GM19452 (cell line): ENCODE measurements at regions not wholly inside any gene's neighbourhood (a gene's known extent, or its start where the extent isn't known, plus 50 kb on each side); places are given as distances from the start of the nearest gene placed in this dataset.

Experiments
- ATAC-seq: cut with Tn5 transposase; IDR thresholded peaks from one replicate; pipeline ENCODE4 v1.9.1; 2021; ENCODE audit not compliant: unreplicated experiment

DNA sequence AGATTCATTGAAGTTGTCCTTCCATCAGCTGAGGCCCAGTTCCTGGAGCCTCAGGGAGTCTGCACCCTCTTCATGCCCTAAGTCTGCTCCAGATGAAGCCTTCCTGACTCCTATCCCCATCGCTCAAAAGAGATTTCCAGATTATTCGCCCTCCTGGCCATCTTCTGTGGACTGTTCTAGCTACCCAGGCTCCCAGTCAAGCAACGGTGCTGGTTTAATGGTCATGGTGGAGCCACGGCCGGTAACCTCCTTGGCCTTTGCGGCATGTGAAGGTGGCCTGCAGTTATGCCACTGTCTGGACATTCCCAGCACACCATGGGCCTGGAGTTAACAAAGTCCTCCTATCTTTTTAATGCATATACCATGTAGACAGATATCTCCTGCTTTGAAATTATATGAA lies 140.1 kb upstream of the ASB18 start:
- ATAC-seq = no peak

DNA sequence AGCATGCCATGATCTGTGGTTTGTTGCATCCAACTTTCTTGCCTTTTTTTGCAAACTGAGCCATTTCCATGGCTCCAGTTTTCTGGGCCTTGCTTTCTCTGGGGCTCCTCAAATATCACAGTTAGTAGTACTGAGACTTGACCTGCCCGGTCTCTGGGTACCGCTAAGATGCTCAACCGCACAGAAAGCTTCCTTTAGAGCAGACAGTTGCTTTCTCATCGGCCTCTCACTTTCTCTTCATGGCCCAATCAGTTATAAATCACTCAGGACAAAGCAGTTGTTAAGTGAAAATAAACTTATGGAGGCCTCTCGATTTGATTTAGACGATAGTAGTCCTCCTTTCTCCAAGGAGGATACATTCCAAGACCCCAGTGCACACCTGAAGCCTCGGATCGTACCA lies 141.2 kb upstream of the ASB18 start:
- ATAC-seq = no peak

DNA sequence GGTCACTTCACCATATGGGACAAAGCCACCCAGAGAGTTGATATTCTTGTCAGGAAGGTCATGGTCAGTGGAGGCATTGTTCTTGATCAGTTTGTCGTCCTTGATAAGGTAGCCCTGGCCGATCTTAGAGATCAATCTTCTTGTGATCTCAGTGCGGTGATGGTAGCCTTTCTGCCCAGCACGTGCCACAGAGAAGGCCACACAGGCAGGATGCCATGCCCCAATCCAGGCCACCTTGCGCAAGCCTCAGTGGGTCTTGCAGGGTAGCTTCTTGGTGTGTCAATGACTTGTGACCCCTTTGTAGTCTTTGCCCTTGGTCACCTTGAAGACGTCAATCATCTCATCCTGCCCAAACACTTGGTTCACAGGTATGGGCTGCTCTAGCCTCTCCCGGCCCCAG lies 143.9 kb upstream of the ASB18 start:
- no peak for ATAC-seq

DNA sequence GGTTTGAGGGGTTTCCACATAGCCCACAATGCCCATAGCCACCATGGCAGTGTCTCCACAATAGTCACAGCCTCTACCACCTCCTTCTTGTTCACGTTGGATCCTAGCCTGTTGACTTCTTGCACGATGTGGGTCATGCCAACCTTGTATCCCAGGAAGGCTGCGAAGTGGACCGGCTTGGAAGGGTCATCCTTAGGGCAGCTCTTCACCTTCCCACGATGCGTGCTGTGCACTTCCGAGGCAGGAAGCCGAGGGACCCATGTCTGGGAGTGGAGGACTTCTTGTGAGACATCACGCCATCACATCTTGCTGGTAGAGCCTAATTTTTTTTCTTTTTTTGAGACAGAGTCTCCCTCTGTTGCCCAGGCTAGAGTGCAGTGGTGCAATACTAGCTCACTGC lies 144.6 kb upstream of the ASB18 start:
- ATAC-seq = no peak

DNA sequence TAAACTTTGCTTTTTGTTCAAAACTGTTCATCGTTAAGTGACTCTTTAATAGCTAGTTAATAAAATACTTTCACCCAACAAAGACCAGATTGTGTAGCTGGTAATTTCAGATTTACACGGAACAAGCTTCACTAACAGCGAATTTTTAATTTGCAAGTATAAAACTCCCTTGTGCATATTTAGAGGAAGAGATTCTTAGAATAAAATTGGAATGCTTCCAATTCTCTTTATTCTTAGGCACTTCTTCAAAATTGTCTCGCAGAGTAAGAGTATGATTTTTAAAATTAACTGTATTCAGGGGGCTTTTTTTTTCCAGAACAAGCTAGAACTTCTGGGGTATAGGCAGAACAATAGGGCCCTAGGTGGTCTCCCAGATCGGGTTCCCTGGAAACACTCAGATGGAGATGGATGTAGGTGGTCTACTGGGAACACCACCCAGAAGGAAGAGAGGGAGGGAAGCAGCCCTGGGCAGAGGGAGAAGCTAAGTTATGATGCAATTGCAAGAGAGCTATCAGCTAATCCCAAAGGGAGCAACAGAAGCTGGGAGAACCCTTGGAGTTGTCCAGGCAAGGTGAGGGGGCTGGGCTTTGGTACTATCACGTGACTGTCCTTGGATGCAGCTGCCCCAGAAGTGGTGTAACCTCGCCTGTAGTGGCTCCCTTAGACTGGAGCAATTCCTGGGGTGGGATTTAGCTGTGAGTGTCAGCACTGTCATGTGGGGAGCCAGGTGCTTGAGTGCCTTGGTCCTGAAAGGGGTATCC lies 151.7 kb upstream of the ASB18 start:
- no peak for ATAC-seq

DNA sequence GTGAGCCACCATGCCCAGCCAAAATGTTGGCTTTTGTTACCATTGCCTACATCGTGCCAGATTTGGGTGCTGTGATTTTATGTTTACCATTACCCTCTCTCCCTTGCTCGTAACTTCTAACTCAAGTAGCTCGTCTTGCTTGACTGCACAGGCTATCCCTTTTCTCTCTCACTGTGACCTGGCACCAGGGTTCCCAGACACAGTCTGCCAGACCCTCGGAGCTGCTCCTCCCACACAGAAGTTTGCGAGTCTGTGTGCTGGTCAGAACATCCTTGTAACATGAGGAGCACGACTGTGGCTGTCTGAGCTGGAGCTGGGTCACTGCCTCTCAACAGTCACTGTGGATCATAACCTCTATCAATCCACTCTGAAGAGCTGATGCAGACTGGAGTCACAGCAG lies 152.5 kb upstream of the ACKR3 start:
- no peak for ATAC-seq

DNA sequence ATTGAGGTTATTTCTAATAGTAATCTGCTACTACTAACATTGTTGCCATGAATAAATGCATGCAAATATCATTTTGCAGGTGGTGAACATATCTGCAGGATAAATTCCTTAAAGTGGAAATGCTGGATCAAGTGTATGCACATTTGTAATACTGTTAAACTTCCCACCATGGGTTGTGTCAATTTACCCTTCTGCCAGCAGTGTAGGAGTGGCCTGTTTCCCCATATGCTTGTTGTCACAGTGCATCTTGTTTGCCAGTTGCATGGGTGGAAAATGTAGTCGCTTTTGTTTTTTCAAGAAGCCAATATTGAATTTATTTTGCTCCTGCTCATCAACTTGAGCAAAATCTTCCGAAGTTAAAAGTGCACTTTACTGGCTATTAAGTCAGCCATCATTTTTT lies 139.0 kb upstream of the ACKR3 start:
- no peak for ATAC-seq

DNA sequence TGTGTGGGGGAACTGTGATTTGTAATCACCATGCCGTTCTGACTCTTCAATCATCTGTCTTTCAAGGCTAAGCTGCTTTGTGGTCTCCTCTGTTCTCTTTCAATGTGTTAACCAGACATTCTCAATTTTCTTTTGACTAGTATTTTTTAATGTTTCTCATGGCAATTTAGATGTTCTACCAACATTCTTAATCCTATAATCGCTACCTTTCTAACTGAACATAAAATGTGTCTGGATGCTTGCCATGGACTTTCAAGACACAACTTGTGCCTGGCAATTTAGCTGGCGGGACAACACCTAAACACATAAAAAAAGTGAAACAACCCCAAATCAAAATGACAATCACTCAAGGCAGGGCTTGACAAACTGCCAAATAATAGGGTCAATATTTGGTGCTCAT lies 135.0 kb upstream of the ACKR3 start:
- no peak for ATAC-seq

DNA sequence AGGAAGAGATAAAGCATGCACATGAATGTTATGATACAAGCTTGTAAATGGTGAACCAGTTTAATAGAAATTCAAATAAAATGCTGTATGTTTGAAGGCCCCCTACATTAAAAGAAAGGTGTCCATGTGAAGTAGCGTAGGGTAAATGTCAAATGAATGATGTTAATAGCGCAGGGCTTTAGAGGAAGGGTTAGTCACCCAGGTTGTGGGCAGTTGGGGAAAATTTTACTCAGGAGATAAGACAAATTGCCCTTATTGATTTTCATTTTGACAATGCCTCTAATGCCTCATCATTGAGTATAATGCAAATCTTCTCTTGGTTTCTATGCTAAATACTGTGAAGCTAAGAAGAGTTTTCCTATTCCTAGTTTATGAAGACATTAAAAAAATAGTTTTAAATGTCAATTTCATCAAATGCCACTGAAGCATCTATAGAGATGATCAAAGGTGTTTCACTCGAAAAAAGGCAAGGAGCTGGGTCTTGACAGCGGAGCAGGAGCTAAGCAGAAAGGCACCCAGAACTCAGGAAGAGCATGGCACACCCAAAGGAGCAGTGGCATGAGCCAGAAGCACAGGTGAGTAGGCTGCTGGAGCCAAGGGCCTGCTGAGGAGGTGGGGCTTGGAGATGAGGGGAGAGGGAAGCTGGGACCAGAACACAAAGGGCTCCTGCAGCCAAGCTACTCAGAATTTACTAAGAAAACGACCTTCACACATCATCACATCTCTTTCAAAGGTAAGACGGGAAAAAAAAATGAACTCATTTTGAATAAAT lies 129.3 kb upstream of the ACKR3 start:
- no peak for ATAC-seq

DNA sequence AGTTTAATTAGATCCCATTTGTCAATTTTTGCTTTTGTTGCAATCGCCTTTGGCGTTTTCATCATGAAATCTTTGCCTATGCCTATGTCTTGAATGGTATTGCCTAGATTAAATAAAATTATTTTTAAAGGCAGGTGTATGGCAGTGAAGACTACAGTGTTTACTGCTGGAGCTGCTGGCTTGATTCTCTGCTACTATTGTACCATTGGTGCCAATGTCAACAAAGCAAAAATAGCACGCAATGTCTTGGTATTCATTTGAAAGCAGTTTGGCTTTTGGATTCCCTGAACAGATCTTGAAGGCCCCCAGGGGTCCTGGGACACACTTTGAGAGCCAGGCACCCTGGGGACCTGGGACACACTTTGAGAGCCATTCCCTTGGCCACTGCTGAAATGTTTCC lies 125.4 kb upstream of the ACKR3 start:
- ATAC-seq = no peak

DNA sequence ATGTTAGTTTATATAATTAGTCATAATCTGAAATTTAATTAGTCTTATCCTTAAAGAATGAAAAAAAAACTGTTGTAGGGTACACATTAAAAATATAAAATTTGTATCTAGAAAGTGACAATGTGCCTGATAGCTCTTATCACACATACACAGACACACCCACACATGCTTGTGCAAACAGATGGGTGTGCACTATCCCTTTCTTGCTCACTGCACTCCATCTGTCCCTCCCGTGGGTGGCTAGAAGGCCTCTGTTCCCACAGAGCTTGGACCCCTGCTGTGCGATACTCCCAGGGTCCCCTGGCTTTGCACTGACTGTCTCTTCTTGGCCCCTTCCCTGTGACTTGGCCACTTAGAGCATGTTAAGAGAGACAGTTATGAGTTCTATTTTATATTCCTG lies 123.9 kb upstream of the ACKR3 start:
- no peak for ATAC-seq

DNA sequence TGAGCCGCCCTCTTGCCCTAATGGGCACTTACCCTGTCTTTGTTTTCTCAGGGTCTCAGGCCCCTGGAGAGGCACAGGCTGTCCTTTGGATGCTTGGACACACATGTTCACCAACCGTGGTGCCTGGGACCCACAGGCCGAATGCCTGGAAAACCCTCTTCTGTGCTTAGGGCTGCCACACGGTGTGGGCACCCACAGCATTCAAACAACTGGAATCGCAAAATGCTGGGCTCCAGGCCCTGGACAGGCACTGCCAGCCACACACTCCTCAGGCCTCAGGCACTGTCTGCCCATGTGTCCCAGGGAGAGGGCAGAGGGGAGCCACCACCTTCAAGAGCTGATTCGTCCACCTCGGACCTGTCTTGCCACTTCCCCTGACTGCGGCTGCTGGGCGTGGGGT lies 123.1 kb upstream of the ACKR3 start:
- no peak for ATAC-seq

DNA sequence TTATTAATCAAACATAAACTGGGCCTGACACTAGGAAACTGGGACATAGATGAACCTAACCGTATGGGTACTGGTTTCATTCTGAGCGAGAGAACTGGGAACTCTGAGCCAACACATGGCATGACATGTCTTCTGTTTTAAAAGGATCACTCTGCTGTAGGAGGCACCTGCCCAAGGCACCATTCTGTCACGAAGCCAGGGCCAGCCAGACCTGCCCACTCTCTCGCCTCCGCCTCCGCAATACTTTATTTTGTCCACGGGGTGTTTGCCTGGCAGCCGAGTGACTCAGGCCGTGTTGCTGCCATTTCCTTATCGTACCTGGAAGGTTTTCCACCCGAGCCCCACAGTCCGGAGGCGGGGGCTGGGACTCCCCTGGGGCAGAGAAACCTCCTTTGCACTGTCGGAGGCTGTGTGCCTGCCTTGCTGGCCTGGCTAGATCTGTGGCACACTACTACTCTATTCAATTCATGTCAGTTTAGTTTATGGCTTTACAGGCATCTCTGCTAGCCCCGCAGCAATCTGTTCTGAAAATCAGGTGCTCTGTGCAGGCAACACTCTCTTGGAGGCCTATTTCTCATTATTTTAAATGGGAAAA lies 120.4 kb upstream of the ACKR3 start:
- ATAC-seq = no peak

DNA sequence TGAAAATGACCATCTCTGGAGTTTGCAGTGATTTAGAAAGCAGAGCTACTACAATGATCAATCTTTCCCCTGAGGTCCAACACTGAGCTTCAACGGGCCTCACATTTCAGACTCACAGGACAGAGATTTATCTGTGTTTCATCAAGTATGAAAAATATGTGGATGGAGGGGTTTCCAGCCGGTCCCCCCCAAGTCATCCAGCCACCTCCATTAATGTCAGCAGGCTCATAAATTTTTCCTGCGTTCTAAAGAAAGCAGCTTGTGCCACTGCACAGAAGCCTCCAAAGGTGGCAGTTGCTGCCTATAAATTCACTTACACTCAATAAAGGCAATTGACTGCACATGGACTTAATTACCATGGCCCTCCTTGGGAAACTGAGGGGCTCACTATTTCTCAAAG lies 117.4 kb upstream of the ACKR3 start:
- no peak for ATAC-seq

DNA sequence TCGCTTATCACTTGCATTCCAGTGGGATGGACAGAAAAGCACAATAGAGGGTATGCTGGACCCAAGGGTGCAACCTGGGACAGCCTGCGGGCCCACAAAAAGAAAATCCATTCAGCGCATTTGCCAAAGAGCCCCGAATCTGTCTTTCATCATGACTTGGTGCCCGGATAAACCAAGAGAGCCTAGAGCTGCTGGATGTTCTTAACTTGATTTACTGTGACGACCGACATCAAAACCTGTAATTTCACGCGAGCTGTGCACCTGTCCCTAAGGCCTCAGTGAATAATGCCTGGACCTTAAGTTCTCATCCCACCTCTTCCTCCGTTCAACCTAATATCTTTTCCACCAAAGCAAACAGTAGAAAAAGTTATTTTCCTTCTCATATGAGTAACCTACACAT lies 115.5 kb upstream of the ACKR3 start:
- ATAC-seq = no peak

DNA sequence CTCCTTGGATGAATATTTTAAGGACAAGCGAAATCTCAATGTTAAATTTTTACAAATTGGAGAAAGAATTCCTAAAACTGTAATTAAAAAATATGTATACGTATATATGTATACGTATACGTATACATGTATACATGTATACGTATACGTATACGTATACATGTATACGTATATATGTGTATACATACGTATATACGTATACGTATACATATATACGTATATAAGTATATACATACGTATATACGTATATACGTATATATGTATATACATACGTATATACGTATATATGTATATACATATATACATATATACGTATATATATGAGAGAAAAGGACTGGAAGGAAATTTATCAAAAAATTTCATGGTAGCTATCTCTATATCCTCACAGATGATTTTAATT lies 110.2 kb upstream of the ACKR3 start:
- ATAC-seq = no peak

DNA sequence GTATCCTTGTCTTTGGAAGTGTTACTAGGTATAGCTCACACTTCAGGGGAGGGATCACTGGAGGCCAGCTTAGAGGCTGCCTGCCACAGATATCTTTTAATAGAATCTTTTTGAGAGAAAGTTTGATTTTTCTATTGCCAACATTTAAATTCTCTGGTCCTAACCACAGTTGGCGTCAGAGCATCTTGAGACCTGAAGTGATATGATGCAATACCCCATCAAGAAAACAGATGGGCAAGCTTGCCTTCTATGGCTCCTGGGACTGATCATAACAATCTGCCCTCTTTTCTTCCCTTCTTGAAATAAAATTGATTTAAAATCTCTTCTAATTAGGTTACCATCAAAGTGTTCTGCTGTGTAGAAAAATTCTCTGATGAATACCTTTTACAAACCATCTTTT lies 105.5 kb upstream of the ACKR3 start:
- no peak for ATAC-seq

DNA sequence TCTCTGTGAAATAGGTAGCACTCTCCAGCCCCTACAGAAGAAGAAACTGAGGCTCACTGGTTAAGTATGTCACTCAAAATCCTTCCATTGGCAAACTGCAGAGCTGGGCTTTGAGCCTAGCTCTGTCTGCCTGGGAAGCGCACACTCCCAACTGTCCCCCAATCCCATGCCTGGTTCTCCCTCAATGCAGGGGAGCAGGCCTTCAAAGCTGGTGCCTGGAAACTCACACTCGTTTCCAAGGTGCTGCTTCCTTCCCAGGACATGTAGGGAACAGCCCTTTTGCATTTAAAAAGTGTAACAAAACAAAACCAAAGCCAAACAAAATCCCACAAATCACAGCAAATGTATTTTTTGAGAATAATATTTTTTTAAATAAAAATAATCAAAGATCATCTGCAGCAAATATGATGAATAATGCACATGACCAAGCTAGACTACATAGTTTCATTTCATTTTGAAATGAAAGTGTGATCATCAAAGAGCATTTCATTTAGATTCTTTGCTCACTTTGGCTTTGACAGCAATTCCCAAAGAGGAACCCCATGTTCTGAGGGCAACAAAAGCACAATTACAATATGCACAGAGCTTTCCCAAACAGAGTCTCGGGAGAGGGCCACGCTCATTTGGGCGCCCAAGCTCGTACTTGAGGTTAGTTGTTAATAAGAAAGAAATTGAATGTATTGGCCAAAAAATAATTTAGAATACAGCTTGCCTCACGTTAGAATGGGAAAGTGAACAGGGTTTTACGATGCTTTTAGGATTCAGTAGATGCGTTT lies 96.7 kb upstream of the ACKR3 start:
- ATAC-seq = no peak

DNA sequence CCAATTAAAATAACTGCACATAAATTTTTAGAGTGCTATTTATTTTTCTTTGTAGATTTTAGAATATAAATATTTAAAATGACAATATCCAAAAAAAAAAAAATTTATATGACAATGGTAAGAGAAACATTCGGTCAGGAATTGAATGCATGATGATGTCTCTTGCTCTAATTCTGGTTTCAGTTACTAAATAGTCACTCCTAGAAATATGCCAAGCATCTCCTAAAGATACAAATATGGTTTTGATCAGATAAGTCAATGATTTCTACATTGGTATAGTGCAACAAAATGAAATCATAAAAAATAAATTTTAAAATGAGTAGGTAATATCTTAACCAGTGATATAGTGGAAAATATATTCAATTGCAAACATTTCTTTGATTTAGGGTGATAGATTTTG lies 95.9 kb upstream of the ACKR3 start:
- ATAC-seq = no peak

DNA sequence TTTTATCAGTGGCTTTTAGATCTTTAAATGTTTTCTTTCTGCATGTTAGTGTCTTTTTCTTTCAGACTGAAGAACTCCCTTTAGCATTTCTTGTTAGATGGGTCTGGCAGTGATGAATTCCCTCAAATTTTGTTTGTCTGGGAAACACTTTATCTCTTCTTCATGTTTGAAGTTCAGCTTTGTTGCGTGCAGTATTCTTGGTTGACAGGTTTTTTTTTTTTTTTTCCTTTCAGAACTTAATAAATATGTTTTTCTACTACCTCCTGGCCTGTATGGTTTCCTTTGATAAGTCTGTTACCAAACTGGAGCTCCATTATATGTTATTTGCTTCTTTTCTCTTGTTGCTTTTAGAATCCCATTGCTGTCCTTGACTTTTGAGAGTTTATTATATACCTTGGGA lies 89.8 kb upstream of the ACKR3 start:
- ATAC-seq = no peak

DNA sequence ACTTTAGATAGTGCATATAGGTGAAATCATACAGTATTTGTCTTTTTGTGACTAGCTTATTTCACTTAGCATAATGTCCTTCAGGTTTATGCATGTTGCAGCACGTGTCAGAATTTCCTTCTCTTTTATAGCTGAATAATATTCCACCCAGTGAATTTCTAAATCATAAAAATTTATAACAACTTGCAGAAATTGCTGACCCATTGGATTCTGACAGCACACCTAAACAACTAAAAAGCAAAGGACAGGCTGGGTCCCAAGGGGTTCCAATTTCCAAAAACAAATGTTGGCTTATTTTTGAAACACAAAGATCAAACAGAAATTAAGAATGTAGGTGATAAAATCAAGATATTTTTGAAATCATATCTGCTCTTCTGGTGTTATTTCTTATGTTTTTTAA lies 86.5 kb upstream of the ACKR3 start:
- no peak for ATAC-seq

DNA sequence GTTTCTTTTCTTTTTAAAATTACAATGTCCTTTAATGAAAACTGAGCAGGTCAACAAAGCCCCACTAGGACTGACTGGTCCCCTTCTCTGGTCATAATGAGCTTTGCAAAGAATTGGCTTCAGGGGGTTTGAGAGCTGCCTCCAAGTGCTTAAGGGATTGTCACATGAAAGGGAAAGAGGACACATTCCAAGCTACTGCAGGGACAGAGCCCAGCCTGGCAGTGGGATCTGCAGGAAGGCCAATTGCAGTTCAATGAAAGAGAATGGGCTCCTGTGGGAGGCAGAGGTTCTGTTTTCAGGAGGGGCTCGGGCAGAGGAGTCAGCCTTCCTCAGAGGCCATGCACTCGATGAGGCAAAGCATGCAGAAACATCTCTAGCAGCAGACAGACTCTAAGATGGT lies 84.1 kb upstream of the ACKR3 start:
- no peak for ATAC-seq
